ENCODE measurements at regions not wholly inside any gene's neighbourhood (a gene's known extent, or its start where the extent isn't known, plus 50 kb on each side); places are given as distances from the start of the nearest gene placed in this dataset.

GRCh38 chr10:109159351-109159750, 764.0 kb downstream of the XPNPEP1 start:
- TF ChIP-seq CTCF (IDR thresholded peaks at IDR 0.05), result no peak
- no peak for TF ChIP-seq POLR2A (IDR thresholded peaks at IDR 0.05)
- TF ChIP-seq EP300 (IDR thresholded peaks at IDR 0.05), result no peak

All from ovary (tissue), 3 donors.